ENCODE measurements at regions not wholly inside any gene's neighbourhood (a gene's known extent, or its start where the extent isn't known, plus 50 kb on each side); places are given as distances from the start of the nearest gene placed in this dataset.
"Not testable (repeated sequence)": the region's sequence is repeated elsewhere in the genome, so short reads cannot be mapped to it uniquely, and the experiment has no call there.

DNA sequence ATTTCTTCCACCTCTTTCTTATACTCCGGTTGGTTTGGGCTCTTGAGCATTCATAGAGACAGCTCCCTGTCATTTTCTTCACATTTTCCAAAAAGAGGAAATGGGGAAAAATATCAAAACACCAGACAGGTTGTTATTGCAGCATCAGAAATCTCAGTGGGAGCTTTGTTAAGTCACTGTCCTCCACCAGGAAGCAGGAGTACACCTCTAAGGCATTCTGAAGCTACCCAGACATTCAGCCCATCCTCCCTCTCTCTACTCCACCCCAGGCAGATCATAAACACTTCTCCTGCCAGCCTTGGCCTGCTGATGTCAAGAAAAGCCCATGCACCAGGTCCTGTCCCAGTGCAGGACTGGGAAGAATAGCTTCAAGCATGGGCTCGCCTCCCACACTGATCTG is 1198.3 kb downstream of the VRK1 start:
- no peaks in the 10 kb centered on the region for H3K4me1 ChIP-seq (ENCODE audit: control insufficient read depth in 1 of 2, insufficient read depth in 2 of 2, low read length in 2 of 2)
- no peak for DNase-seq

DNA sequence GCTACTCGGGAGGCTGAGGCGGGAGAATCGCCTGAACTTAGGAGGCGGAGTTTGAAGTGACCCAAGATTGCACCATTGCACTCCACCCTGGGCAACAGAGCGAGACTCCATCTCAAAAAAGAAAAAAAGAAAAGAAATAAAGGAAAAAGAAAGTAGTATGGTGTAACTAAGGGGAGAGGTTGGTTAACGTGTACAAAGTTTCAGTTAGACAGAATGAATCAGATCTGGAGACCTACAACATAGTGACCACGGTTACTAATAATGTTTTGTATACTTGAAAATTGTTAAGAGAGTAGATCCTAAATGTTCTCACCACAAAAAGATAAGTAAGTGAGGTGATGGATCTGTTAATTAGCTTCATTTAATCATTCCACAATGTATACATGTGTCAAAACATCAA is 1208.8 kb downstream of the VRK1 start:
- Histone ChIP-seq H3K27me3 (ENCODE audit: insufficient read depth, low read length) (no peaks in the 10 kb centered on the region), H4K91ac (ENCODE audit: low read depth, low read length) (no peak overlapping the region), H3K79me2 (ENCODE audit: control insufficient read depth, insufficient read depth, low read length, poor library complexity) (no peaks in the 10 kb centered on the region), H3K4ac (ENCODE audit: low read depth, low read length) (no peak overlapping the region), H4K12ac (ENCODE audit: low read depth, low read length) (no peak overlapping the region), H3K27ac (ENCODE audit: low read depth, low read length) (no peak overlapping the region), H2BK5ac (ENCODE audit: low read depth, low read length, poor library complexity) (no peak overlapping the region), H3K23ac (ENCODE audit: low read length) (no peak overlapping the region), H3K9ac (ENCODE audit: low read length) (no peak overlapping the region), H3K4me1 (ENCODE audit: control insufficient read depth in 1 of 2, insufficient read depth in 2 of 2, low read length in 2 of 2) (no peaks in the 10 kb centered on the region), H3K18ac (ENCODE audit: low read length) (no peak overlapping the region), H2AK5ac (ENCODE audit: low read length) (no peak overlapping the region), H3K4me2 (ENCODE audit: low read length) (no peak overlapping the region), H2AFZ (ENCODE audit: insufficient read depth, low read length, poor library complexity) (no peak overlapping the region), H3K4me3 (ENCODE audit: low read depth, low read length) (no peak overlapping the region), H3K9me3 (ENCODE audit: insufficient read depth, low read depth, low read length) (no peaks in the 10 kb centered on the region), H4K8ac (ENCODE audit: low read depth, low read length) (no peak overlapping the region), H3K36me3 (ENCODE audit: control insufficient read depth in 1 of 2, insufficient read depth in 2 of 2, low read length in 2 of 2) (no peaks in the 10 kb centered on the region), H2BK12ac (ENCODE audit: low read length) (no peak overlapping the region), H3K14ac (ENCODE audit: low read length) (no peak overlapping the region), H3K79me1 (ENCODE audit: low read length) (no peaks in the 10 kb centered on the region), H2BK120ac (ENCODE audit: insufficient read depth, low read length, poor library complexity) (no peak overlapping the region)
- no peak for DNase-seq
- 100% methylated on average over 1 of the region's 7 CpGs for WGBS (ENCODE audit: extremely low coverage, insufficient coverage, insufficient read length)

More for the DNA sequence above, 1198.3 kb downstream of the VRK1 start:
- Histone ChIP-seq H3K9ac (ENCODE audit: low read length) (no peak overlapping the region), H4K91ac (ENCODE audit: low read depth, low read length) (no peak overlapping the region), H2AK5ac (ENCODE audit: low read length) (no peak overlapping the region), H2AFZ (ENCODE audit: insufficient read depth, low read length, poor library complexity) (no peak overlapping the region), H4K12ac (ENCODE audit: low read depth, low read length) (no peak overlapping the region), H3K18ac (ENCODE audit: low read length) (no peak overlapping the region), H3K4me3 (ENCODE audit: low read depth, low read length) (no peak overlapping the region), H3K36me3 (ENCODE audit: control insufficient read depth in 1 of 2, insufficient read depth in 2 of 2, low read length in 2 of 2) (no peaks in the 10 kb centered on the region), H3K79me1 (ENCODE audit: low read length) (no peaks in the 10 kb centered on the region), H3K4ac (ENCODE audit: low read depth, low read length) (no peak overlapping the region), H3K27ac (ENCODE audit: low read depth, low read length) (no peak overlapping the region), H4K8ac (ENCODE audit: low read depth, low read length) (no peak overlapping the region), H2BK120ac (ENCODE audit: insufficient read depth, low read length, poor library complexity) (no peak overlapping the region), H2BK12ac (ENCODE audit: low read length) (no peak overlapping the region), H3K9me3 (ENCODE audit: insufficient read depth, low read depth, low read length) (no peaks in the 10 kb centered on the region), H3K14ac (ENCODE audit: low read length) (no peak overlapping the region), H3K27me3 (ENCODE audit: insufficient read depth, low read length) (no peaks in the 10 kb centered on the region), H2BK5ac (ENCODE audit: low read depth, low read length, poor library complexity) (no peak overlapping the region), H3K23ac (ENCODE audit: low read length) (no peak overlapping the region), H3K79me2 (ENCODE audit: control insufficient read depth, insufficient read depth, low read length, poor library complexity) (no peaks in the 10 kb centered on the region), H3K4me2 (ENCODE audit: low read length) (no peak overlapping the region)
- no CpG with 5 or more reads among the region's 2 CpGs for WGBS (ENCODE audit: extremely low coverage, insufficient coverage, insufficient read length)

DNA sequence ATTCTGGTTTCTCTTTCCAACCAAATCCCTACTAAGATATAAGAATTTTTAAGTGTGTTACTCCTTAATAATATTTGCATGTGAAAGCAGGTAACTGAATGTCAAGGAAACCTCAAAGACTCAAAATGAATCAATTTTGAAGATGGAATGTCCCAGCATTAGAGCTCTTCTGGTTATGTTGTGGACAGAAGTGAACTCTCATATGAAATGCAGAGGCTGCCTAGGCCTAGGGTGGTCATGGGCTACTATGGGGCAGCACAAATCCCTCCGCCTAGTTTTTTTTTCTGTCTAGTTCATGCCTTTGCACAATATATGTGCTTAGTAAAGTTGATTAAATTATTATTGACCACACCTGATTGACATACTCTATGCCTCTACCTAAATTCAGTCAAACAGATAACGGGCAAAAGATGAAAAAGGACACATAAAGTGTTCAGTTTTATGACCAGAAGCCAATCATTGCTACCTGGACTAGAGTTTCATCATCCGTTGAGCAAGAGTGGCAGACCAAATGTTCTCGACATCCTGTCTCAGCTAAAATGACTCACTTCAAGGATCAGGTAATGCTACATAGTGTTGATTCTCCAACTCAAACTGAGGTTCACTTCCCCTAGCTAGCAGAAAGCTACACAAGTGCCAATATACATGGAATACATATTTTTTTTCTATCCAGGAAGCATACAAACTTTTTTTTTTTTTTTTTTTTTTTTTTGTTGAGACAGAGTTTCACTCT is 1211.4 kb downstream of the VRK1 start:
- Histone ChIP-seq H4K91ac (ENCODE audit: low read depth, low read length) (no peak overlapping the region), H4K12ac (ENCODE audit: low read depth, low read length) (no peak overlapping the region), H3K14ac (ENCODE audit: low read length) (no peak overlapping the region), H3K27ac (ENCODE audit: low read depth, low read length) (no peak overlapping the region), H3K9me3 (ENCODE audit: insufficient read depth, low read depth, low read length) (no peaks in the 10 kb centered on the region), H3K79me1 (ENCODE audit: low read length) (no peaks in the 10 kb centered on the region), H2AFZ (ENCODE audit: insufficient read depth, low read length, poor library complexity) (no peak overlapping the region), H3K27me3 (ENCODE audit: insufficient read depth, low read length) (no peaks in the 10 kb centered on the region), H2BK120ac (ENCODE audit: insufficient read depth, low read length, poor library complexity) (no peak overlapping the region), H2AK5ac (ENCODE audit: low read length) (no peak overlapping the region), H3K4ac (ENCODE audit: low read depth, low read length) (no peak overlapping the region), H3K4me2 (ENCODE audit: low read length) (no peak overlapping the region), H4K8ac (ENCODE audit: low read depth, low read length) (no peak overlapping the region), H2BK5ac (ENCODE audit: low read depth, low read length, poor library complexity) (no peak overlapping the region), H3K18ac (ENCODE audit: low read length) (no peak overlapping the region), H3K4me3 (ENCODE audit: low read depth, low read length) (no peak overlapping the region), H3K36me3 (ENCODE audit: control insufficient read depth in 1 of 2, insufficient read depth in 2 of 2, low read length in 2 of 2) (no peaks in the 10 kb centered on the region), H3K4me1 (ENCODE audit: control insufficient read depth in 1 of 2, insufficient read depth in 2 of 2, low read length in 2 of 2) (no peaks in the 10 kb centered on the region), H3K9ac (ENCODE audit: low read length) (no peak overlapping the region), H2BK12ac (ENCODE audit: low read length) (no peak overlapping the region), H3K79me2 (ENCODE audit: control insufficient read depth, insufficient read depth, low read length, poor library complexity) (no peaks in the 10 kb centered on the region), H3K23ac (ENCODE audit: low read length) (no peak overlapping the region)
- peak; percentile 35 to 59 for DNase-seq
- WGBS (ENCODE audit: extremely low coverage, insufficient coverage, insufficient read length): no CpG with 5 or more reads among the region's 4 CpGs

- not testable (repeated sequence) for H2BK120ac ChIP-seq (ENCODE audit: insufficient read depth, low read length, poor library complexity); H3K4me1 ChIP-seq (ENCODE audit: control insufficient read depth in 1 of 2, insufficient read depth in 2 of 2, low read length in 2 of 2); DNase-seq; H4K8ac ChIP-seq (ENCODE audit: low read depth, low read length); H2BK12ac ChIP-seq (ENCODE audit: low read length); H3K4ac ChIP-seq (ENCODE audit: low read depth, low read length); H3K4me3 ChIP-seq (ENCODE audit: low read depth, low read length); H2AK5ac ChIP-seq (ENCODE audit: low read length); H3K23ac ChIP-seq (ENCODE audit: low read length); H4K12ac ChIP-seq (ENCODE audit: low read depth, low read length); H3K14ac ChIP-seq (ENCODE audit: low read length); H2AFZ ChIP-seq (ENCODE audit: insufficient read depth, low read length, poor library complexity); H3K79me2 ChIP-seq (ENCODE audit: control insufficient read depth, insufficient read depth, low read length, poor library complexity); H3K36me3 ChIP-seq (ENCODE audit: control insufficient read depth in 1 of 2, insufficient read depth in 2 of 2, low read length in 2 of 2); H3K79me1 ChIP-seq (ENCODE audit: low read length); H3K4me2 ChIP-seq (ENCODE audit: low read length); H3K9me3 ChIP-seq (ENCODE audit: insufficient read depth, low read depth, low read length); H3K18ac ChIP-seq (ENCODE audit: low read length); H3K9ac ChIP-seq (ENCODE audit: low read length); H3K27ac ChIP-seq (ENCODE audit: low read depth, low read length); H3K27me3 ChIP-seq (ENCODE audit: insufficient read depth, low read length); H4K91ac ChIP-seq (ENCODE audit: low read depth, low read length); H2BK5ac ChIP-seq (ENCODE audit: low read depth, low read length, poor library complexity)
- no CpG with 5 or more reads among the region's 3 CpGs for WGBS (ENCODE audit: extremely low coverage, insufficient coverage, insufficient read length)
Measured at GRCh38 chr14:98009177-98009576, 1212.0 kb downstream of the VRK1 start.
